ENCODE measurements at regions not wholly inside any gene's neighbourhood (a gene's known extent, or its start where the extent isn't known, plus 50 kb on each side); places are given as distances from the start of the nearest gene placed in this dataset.

- no peaks in the 10 kb centered on the region for H3K9me3 ChIP-seq (ENCODE audit: control insufficient read depth in 2 of 2, insufficient read depth in 1 of 2, low read depth in 1 of 2, low read length in 1 of 2)
- no peaks in the 10 kb centered on the region for H3K4me1 ChIP-seq (ENCODE audit: control insufficient read depth in 3 of 3, insufficient read depth in 2 of 3, low read depth in 1 of 3, low read length in 2 of 3)
- FAIRE-seq (no peak), DNase-seq (no peak)
- no peaks in the 10 kb centered on the region for H3K36me3 ChIP-seq (ENCODE audit: control insufficient read depth in 3 of 3, insufficient read depth in 2 of 3, low read depth in 1 of 3, low read length in 3 of 3)
- H3K27ac ChIP-seq (ENCODE audit: low read depth in 1 of 3, low read length in 2 of 3) = no peak overlapping the region
- H3K4me3 ChIP-seq (ENCODE audit: low read depth in 1 of 3, low read length in 3 of 3) = no peak overlapping the region
- no peaks in the 10 kb centered on the region for H3K27me3 ChIP-seq (ENCODE audit: control insufficient read depth in 3 of 3, insufficient read depth in 3 of 3, low read length in 3 of 3)
- WGBS, 3 donors = 84 to 89% (median 86%) methylated on average over 8 of the region's 8 CpGs
Observed at GRCh38 chr12:77679686-77680085, 151.0 kb upstream of the NAV3 start.

GRCh38 chr12:77678621-77679020, 152.1 kb upstream of the NAV3 start:
- FAIRE-seq = no peak
- Histone ChIP-seq H3K4me3 (ENCODE audit: low read depth in 1 of 3, low read length in 3 of 3) (no peak overlapping the region), H3K27ac (ENCODE audit: low read depth in 1 of 3, low read length in 2 of 3) (no peak overlapping the region), H3K4me1 (ENCODE audit: control insufficient read depth in 3 of 3, insufficient read depth in 2 of 3, low read depth in 1 of 3, low read length in 2 of 3) (no peaks in the 10 kb centered on the region), H3K27me3 (ENCODE audit: control insufficient read depth in 3 of 3, insufficient read depth in 3 of 3, low read length in 3 of 3) (no peaks in the 10 kb centered on the region), H3K36me3 (ENCODE audit: control insufficient read depth in 3 of 3, insufficient read depth in 2 of 3, low read depth in 1 of 3, low read length in 3 of 3) (no peaks in the 10 kb centered on the region), H3K9me3 (ENCODE audit: control insufficient read depth in 2 of 2, insufficient read depth in 1 of 2, low read depth in 1 of 2, low read length in 1 of 2) (no peaks in the 10 kb centered on the region)
- 67 to 68% (median 67%) methylated on average over 1 of the region's 1 CpG for WGBS, 3 donors
- no peak for DNase-seq

- 87 to 91% (median 91%) methylated on average over 6 of the region's 6 CpGs for WGBS, 3 donors
- no peaks in the 10 kb centered on the region for H3K27me3 ChIP-seq (ENCODE audit: control insufficient read depth in 3 of 3, insufficient read depth in 3 of 3, low read length in 3 of 3)
- no peak overlapping the region for H3K4me3 ChIP-seq (ENCODE audit: low read depth in 1 of 3, low read length in 3 of 3)
- peaks cover 0 to 8% of the 10 kb centered on the region in 2 donors for H3K9me3 ChIP-seq (ENCODE audit: control insufficient read depth in 2 of 2, insufficient read depth in 1 of 2, low read depth in 1 of 2, low read length in 1 of 2)
- H3K27ac ChIP-seq (ENCODE audit: low read depth in 1 of 3, low read length in 2 of 3) = no peak overlapping the region
- FAIRE-seq (no peak), DNase-seq (no peak)
- H3K36me3 ChIP-seq (ENCODE audit: control insufficient read depth in 3 of 3, insufficient read depth in 2 of 3, low read depth in 1 of 3, low read length in 3 of 3) = peaks cover 0 to 3% (median 0%) of the 10 kb centered on the region in 3 donors
- no peaks in the 10 kb centered on the region for H3K4me1 ChIP-seq (ENCODE audit: control insufficient read depth in 3 of 3, insufficient read depth in 2 of 3, low read depth in 1 of 3, low read length in 2 of 3)
Observed at GRCh38 chr12:77667101-77667500, 163.6 kb upstream of the NAV3 start.

- Histone ChIP-seq H3K27me3 (ENCODE audit: control insufficient read depth in 3 of 3, insufficient read depth in 3 of 3, low read length in 3 of 3) (no peaks in the 10 kb centered on the region), H3K4me3 (ENCODE audit: low read depth in 1 of 3, low read length in 3 of 3) (no peak overlapping the region), H3K4me1 (ENCODE audit: control insufficient read depth in 3 of 3, insufficient read depth in 2 of 3, low read depth in 1 of 3, low read length in 2 of 3) (no peaks in the 10 kb centered on the region), H3K27ac (ENCODE audit: low read depth in 1 of 3, low read length in 2 of 3) (no peak overlapping the region), H3K9me3 (ENCODE audit: control insufficient read depth in 2 of 2, insufficient read depth in 1 of 2, low read depth in 1 of 2, low read length in 1 of 2) (no peaks in the 10 kb centered on the region), H3K36me3 (ENCODE audit: control insufficient read depth in 3 of 3, insufficient read depth in 2 of 3, low read depth in 1 of 3, low read length in 3 of 3) (no peaks in the 10 kb centered on the region)
- no peak for FAIRE-seq
- DNase-seq = no peak
Observed at GRCh38 chr12:77648716-77649115, 182.0 kb upstream of the NAV3 start.

GRCh38 chr12:77645966-77646598, 184.6 kb upstream of the NAV3 start:
- Histone ChIP-seq H3K36me3 (ENCODE audit: control insufficient read depth in 3 of 3, insufficient read depth in 2 of 3, low read depth in 1 of 3, low read length in 3 of 3) (no peaks in the 10 kb centered on the region), H3K27ac (ENCODE audit: low read depth in 1 of 3, low read length in 2 of 3) (no peak overlapping the region), H3K9me3 (ENCODE audit: control insufficient read depth in 2 of 2, insufficient read depth in 1 of 2, low read depth in 1 of 2, low read length in 1 of 2) (no peaks in the 10 kb centered on the region), H3K4me1 (ENCODE audit: control insufficient read depth in 3 of 3, insufficient read depth in 2 of 3, low read depth in 1 of 3, low read length in 2 of 3) (no peaks in the 10 kb centered on the region), H3K27me3 (ENCODE audit: control insufficient read depth in 3 of 3, insufficient read depth in 3 of 3, low read length in 3 of 3) (no peaks in the 10 kb centered on the region), H3K4me3 (ENCODE audit: low read depth in 1 of 3, low read length in 3 of 3) (no peak overlapping the region)
- WGBS, 3 donors = 68 to 77% (median 74%) methylated on average over 5 of the region's 5 CpGs
- no peak for FAIRE-seq
- no peak for DNase-seq

GRCh38 chr12:77644915-77645605, 185.6 kb upstream of the NAV3 start:
- no peaks in the 10 kb centered on the region for H3K9me3 ChIP-seq (ENCODE audit: control insufficient read depth in 2 of 2, insufficient read depth in 1 of 2, low read depth in 1 of 2, low read length in 1 of 2)
- no peak overlapping the region for H3K4me3 ChIP-seq (ENCODE audit: low read depth in 1 of 3, low read length in 3 of 3)
- H3K36me3 ChIP-seq (ENCODE audit: control insufficient read depth in 3 of 3, insufficient read depth in 2 of 3, low read depth in 1 of 3, low read length in 3 of 3) = no peaks in the 10 kb centered on the region
- no peaks in the 10 kb centered on the region for H3K27me3 ChIP-seq (ENCODE audit: control insufficient read depth in 3 of 3, insufficient read depth in 3 of 3, low read length in 3 of 3)
- no peaks in the 10 kb centered on the region for H3K4me1 ChIP-seq (ENCODE audit: control insufficient read depth in 3 of 3, insufficient read depth in 2 of 3, low read depth in 1 of 3, low read length in 2 of 3)
- no peak overlapping the region for H3K27ac ChIP-seq (ENCODE audit: low read depth in 1 of 3, low read length in 2 of 3)
- WGBS, 3 donors = 58 to 68% (median 62%) methylated on average over 3 of the region's 3 CpGs
- FAIRE-seq (no peak), DNase-seq (no peak)

GRCh38 chr12:77642246-77642645, 188.4 kb upstream of the NAV3 start:
- Histone ChIP-seq H3K4me3 (ENCODE audit: low read depth in 1 of 3, low read length in 3 of 3) (no peak overlapping the region), H3K4me1 (ENCODE audit: control insufficient read depth in 3 of 3, insufficient read depth in 2 of 3, low read depth in 1 of 3, low read length in 2 of 3) (no peaks in the 10 kb centered on the region), H3K9me3 (ENCODE audit: control insufficient read depth in 2 of 2, insufficient read depth in 1 of 2, low read depth in 1 of 2, low read length in 1 of 2) (no peaks in the 10 kb centered on the region), H3K27ac (ENCODE audit: low read depth in 1 of 3, low read length in 2 of 3) (no peak overlapping the region), H3K27me3 (ENCODE audit: control insufficient read depth in 3 of 3, insufficient read depth in 3 of 3, low read length in 3 of 3) (no peaks in the 10 kb centered on the region), H3K36me3 (ENCODE audit: control insufficient read depth in 3 of 3, insufficient read depth in 2 of 3, low read depth in 1 of 3, low read length in 3 of 3) (no peaks in the 10 kb centered on the region)
- 86 to 92% (median 86%) methylated on average over 3 of the region's 3 CpGs for WGBS, 3 donors
- no peak for FAIRE-seq
- no peak for DNase-seq

GRCh38 chr12:77640356-77640755, 190.3 kb upstream of the NAV3 start:
- Histone ChIP-seq H3K4me3 (ENCODE audit: low read depth in 1 of 3, low read length in 3 of 3) (no peak overlapping the region), H3K4me1 (ENCODE audit: control insufficient read depth in 3 of 3, insufficient read depth in 2 of 3, low read depth in 1 of 3, low read length in 2 of 3) (no peaks in the 10 kb centered on the region), H3K9me3 (ENCODE audit: control insufficient read depth in 2 of 2, insufficient read depth in 1 of 2, low read depth in 1 of 2, low read length in 1 of 2) (no peaks in the 10 kb centered on the region), H3K36me3 (ENCODE audit: control insufficient read depth in 3 of 3, insufficient read depth in 2 of 3, low read depth in 1 of 3, low read length in 3 of 3) (no peaks in the 10 kb centered on the region), H3K27ac (ENCODE audit: low read depth in 1 of 3, low read length in 2 of 3) (no peak overlapping the region), H3K27me3 (ENCODE audit: control insufficient read depth in 3 of 3, insufficient read depth in 3 of 3, low read length in 3 of 3) (no peaks in the 10 kb centered on the region)
- FAIRE-seq = no peak
- DNase-seq = no peak
